Common myeloid progenitor, CD34-positive (primary cell): ENCODE measurements at regions not wholly inside any gene's neighbourhood (a gene's known extent, or its start where the extent isn't known, plus 50 kb on each side); places are given as distances from the start of the nearest gene placed in this dataset.

Experiments
- CTCF ChIA-PET: fragments of 350-600 bp; sonication (Branson Sonifier 250); formaldehyde crosslinking; loops from one replicate; lab custom pipeline; 2021; ENCODE audit warnings: antibody characterized with exemption; lab: Charles Lee
- POLR2A ChIA-PET: fragments of 350-600 bp; sonication (Branson Sonifier 250); formaldehyde crosslinking; loops from one replicate; lab custom pipeline; 2021; ENCODE audit warnings: antibody characterized with exemption; lab: Charles Lee
- DNase-seq, 3 donors: peaks; one replicate each; pipeline versions ENCODE4 v3.0.0 to v3.0.0-alpha.2; 2013
- H3K27ac ChIP-seq, 2 experiments: 1 replicate in 1 of 2; 2 replicates in 1 of 2; pipeline ENCODE4 v1.7.0; 2013; ENCODE audit warnings: inconsistent platforms in 2 of 2, low read length in 2 of 2, mild to moderate bottlenecking in 2 of 2, low read depth in 1 of 2, moderate library complexity in 1 of 2; ENCODE audit not compliant: severe bottlenecking in 2 of 2, insufficient read depth in 1 of 2, poor library complexity in 1 of 2
- H3K27me3 ChIP-seq, 5 experiments: replicated peaks in 2 of 5; 1 replicate in 3 of 5; 2 replicates in 2 of 5; pipeline versions ENCODE4 v1.6.1 to v1.7.0; 2013; ENCODE audit warnings: low read length in 4 of 5, mild to moderate bottlenecking in 2 of 5, moderate library complexity in 2 of 5, inconsistent platforms in 1 of 5; ENCODE audit not compliant: insufficient read depth in 5 of 5, control insufficient read depth in 4 of 5
- H3K36me3 ChIP-seq, 4 experiments: 1 replicate in 2 of 4; 2 replicates in 2 of 4; pipeline versions ENCODE4 v1.6.1 to v1.7.0; 2013; ENCODE audit warnings: low read length in 3 of 4, control low read depth in 1 of 4, mild to moderate bottlenecking in 1 of 4; ENCODE audit not compliant: control insufficient read depth in 4 of 4, insufficient read depth in 4 of 4
- H3K4me1 ChIP-seq, 4 experiments: 1 replicate in 3 of 4; 2 replicates in 1 of 4; pipeline versions ENCODE4 v1.6.1 to v1.7.1; 2013; ENCODE audit warnings: low read length in 3 of 4, mild to moderate bottlenecking in 3 of 4, control low read depth in 1 of 4, inconsistent platforms in 1 of 4, moderate library complexity in 1 of 4; ENCODE audit not compliant: control insufficient read depth in 4 of 4, insufficient read depth in 4 of 4; ENCODE audit errors: control extremely low read depth in 1 of 4
- H3K4me3 ChIP-seq, 7 experiments: 1 replicate in 4 of 7; 2 replicates in 3 of 7; pipeline versions ENCODE4 v1.5.1 to v1.7.0; 2013; ENCODE audit warnings: mild to moderate bottlenecking in 7 of 7, low read length in 6 of 7, moderate library complexity in 6 of 7, inconsistent platforms in 2 of 7, low read depth in 2 of 7, control low read depth in 1 of 7; ENCODE audit not compliant: insufficient read depth in 4 of 7, control insufficient read depth in 1 of 7; ENCODE audit errors: extremely low read depth in 1 of 7
- H3K9me3 ChIP-seq, 5 experiments: 1 replicate in 4 of 5; 2 replicates in 1 of 5; pipeline versions ENCODE4 v1.6.1 to v1.7.1; 2013; ENCODE audit warnings: low read length in 4 of 5, mild to moderate bottlenecking in 2 of 5, inconsistent platforms in 1 of 5, low read depth in 1 of 5, moderate library complexity in 1 of 5; ENCODE audit not compliant: control insufficient read depth in 4 of 5, insufficient read depth in 2 of 5; ENCODE audit errors: control extremely low read depth in 1 of 5
- WGBS: methylation state at CpG from one replicate; pipeline ENCODE4 v1.1.5; 2013; ENCODE audit not compliant: insufficient coverage; 5-methylcytosine and 5-hydroxymethylcytosine counted together

- DNase-seq: no peak
- no peaks in the 10 kb centered on the region for H3K36me3 ChIP-seq
- no peaks in the 10 kb centered on the region for H3K9me3 ChIP-seq
- peaks cover 0 to 3% (median 0%) of the 10 kb centered on the region in 5 experiments for H3K27me3 ChIP-seq
- 88% methylated on average over 2 of the region's 2 CpGs for WGBS
- no peak overlapping the region for H3K4me3 ChIP-seq
- no peaks in the 10 kb centered on the region for H3K4me1 ChIP-seq
- ChIA-PET CTCF (interaction anchor here (0.6 kb wide), 1 partner anchor 342 kb away, joined by 3 read pairs; no protein-coding TSS in a partner anchor), POLR2A (no interaction called here)
- no peak overlapping the region for H3K27ac ChIP-seq
These were observed 154.2 kb upstream of the TBL1X start for GRCh38 chrX:9310616-9311015.

- peaks cover 0 to 3% (median 0%) of the 10 kb centered on the region in 5 experiments for H3K27me3 ChIP-seq
- ChIA-PET POLR2A (no interaction called here), CTCF (no interaction called here)
These were observed 153.3 kb upstream of the TBL1X start for GRCh38 chrX:9311421-9312160.

DNA sequence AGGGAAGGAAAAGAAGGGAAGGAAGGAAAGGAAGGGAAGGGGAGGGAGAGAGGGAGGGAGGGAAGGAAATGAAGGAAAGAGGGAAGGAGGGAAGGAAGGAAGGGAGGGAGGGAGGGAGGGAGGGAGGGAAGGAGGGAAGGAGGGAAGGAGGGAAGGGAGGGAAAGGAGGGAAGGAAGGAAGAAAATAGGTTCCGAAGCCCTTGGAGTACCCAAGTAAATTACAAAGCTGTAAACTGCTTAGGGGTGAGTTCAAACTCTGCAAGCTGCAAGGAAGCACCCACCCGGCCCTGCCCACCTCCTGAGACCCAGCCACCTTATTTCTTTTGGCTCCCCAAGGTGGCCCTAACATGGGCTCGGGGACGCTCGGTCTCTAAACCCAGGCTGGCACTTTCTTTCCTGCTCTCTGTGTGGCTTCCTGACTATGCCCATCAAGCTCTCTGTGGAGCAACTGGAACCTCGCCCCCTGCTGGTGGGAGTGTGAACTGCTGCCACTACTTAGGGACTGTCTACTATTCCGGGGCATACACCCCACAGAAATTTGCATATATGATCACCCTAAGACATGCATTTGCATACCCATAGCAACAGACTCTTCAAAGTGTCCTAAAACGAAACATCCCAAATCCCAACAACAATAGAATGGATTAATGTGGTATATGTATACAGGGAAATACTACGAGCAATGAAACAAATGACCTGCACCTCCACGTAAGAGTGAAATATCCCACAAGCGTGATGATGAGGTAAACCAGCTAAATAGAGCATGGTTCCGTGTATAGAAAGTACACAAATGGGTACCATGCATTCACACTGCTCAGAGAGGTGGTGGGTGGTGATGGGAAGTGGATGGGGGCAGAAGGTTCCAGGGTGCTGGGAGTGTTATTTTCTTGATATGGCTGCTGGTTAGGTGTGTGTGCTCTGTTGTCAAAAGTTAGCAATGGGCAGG, 151.7 kb upstream of the TBL1X start:
- no peak overlapping the region for H3K4me3 ChIP-seq
- ChIA-PET POLR2A (no interaction called here), CTCF (interaction anchor here (1.0 kb wide), 1 partner anchor 212 kb away, joined by 4 read pairs; no protein-coding TSS in a partner anchor)
- peaks cover 0 to 24% (median 5%) of the 10 kb centered on the region in 4 experiments for H3K4me1 ChIP-seq
- H3K9me3 ChIP-seq: no peaks in the 10 kb centered on the region
- DNase-seq: peak; percentile 25 to 57 (median 43)
- no peak overlapping the region for H3K27ac ChIP-seq
- H3K36me3 ChIP-seq: no peaks in the 10 kb centered on the region
- peaks cover 0 to 3% (median 0%) of the 10 kb centered on the region in 5 experiments for H3K27me3 ChIP-seq
- 77% methylated on average over 10 of the region's 12 CpGs for WGBS

More at GRCh38 chrX:9311421-9312160, 153.3 kb upstream of the TBL1X start:
- Histone ChIP-seq H3K4me3 (no peak overlapping the region), H3K9me3 (no peaks in the 10 kb centered on the region), H3K36me3 (no peaks in the 10 kb centered on the region), H3K4me1 (peaks cover 0 to 8% (median 0%) of the 10 kb centered on the region in 4 experiments), H3K27ac (no peak overlapping the region)
- WGBS: 94% methylated on average over 8 of the region's 8 CpGs
- DNase-seq: no peak

GRCh38 chrX:9315086-9315485, 149.8 kb upstream of the TBL1X start:
- peaks cover 0 to 32% (median 13%) of the 10 kb centered on the region in 4 experiments for H3K4me1 ChIP-seq
- CTCF ChIA-PET: interaction anchor here (1.2 kb wide), 1 partner anchor 21 kb away, joined by 5 read pairs; no protein-coding TSS in a partner anchor
- 100% methylated on average over 3 of the region's 3 CpGs for WGBS
- DNase-seq: no peak
- H3K9me3 ChIP-seq: no peaks in the 10 kb centered on the region
- peaks cover 0 to 7% (median 0%) of the 10 kb centered on the region in 5 experiments for H3K27me3 ChIP-seq
- H3K4me3 ChIP-seq: no peak overlapping the region
- H3K27ac ChIP-seq: no peak overlapping the region
- POLR2A ChIA-PET: no interaction called here
- no peaks in the 10 kb centered on the region for H3K36me3 ChIP-seq

- CTCF ChIA-PET: no interaction called here
These were observed 148.8 kb upstream of the TBL1X start for GRCh38 chrX:9316096-9316495.

DNA sequence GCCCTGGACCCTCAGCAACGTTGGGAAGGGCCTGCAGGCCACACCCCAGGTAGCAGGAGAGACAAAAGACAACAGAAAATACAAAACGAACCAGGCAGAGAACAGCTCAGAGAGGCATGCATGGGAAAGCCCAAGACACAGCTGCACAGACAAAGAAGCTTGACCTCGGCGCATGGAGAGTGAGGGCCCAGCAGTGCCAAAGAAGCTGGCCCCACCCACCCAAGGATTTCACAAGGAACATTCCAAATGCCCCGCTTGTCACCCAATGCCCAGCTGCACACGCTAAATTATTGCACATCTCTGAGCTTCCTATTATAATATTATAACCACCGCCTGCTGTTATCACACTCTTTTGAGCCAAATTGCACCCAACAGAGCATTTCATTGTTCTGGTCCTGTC, 147.7 kb upstream of the TBL1X start:
- no peak for DNase-seq
- WGBS: 90% methylated on average over 5 of the region's 7 CpGs
- POLR2A ChIA-PET: no interaction called here
- Histone ChIP-seq H3K4me1 (peaks cover 0 to 32% (median 13%) of the 10 kb centered on the region in 4 experiments), H3K9me3 (no peaks in the 10 kb centered on the region), H3K27me3 (peaks cover 0 to 6% (median 0%) of the 10 kb centered on the region in 5 experiments), H3K4me3 (no peak overlapping the region), H3K27ac (no peak overlapping the region), H3K36me3 (no peaks in the 10 kb centered on the region)
- CTCF ChIA-PET: interaction anchor here (1.2 kb wide), 1 partner anchor 9 kb away, joined by 3 read pairs; no protein-coding TSS in a partner anchor

More at GRCh38 chrX:9316096-9316495, 148.8 kb upstream of the TBL1X start:
- DNase-seq: no peak
- Histone ChIP-seq H3K4me1 (peaks cover 0 to 32% (median 13%) of the 10 kb centered on the region in 4 experiments), H3K27me3 (peaks cover 0 to 6% (median 0%) of the 10 kb centered on the region in 5 experiments), H3K36me3 (no peaks in the 10 kb centered on the region), H3K9me3 (no peaks in the 10 kb centered on the region), H3K4me3 (no peak overlapping the region), H3K27ac (no peak overlapping the region)
- POLR2A ChIA-PET: no interaction called here
- WGBS: 75% methylated on average over 3 of the region's 10 CpGs
